Panc1 (cell line): ENCODE measurements at regions not wholly inside any gene's neighbourhood (a gene's known extent, or its start where the extent isn't known, plus 50 kb on each side); places are given as distances from the start of the nearest gene placed in this dataset.

Source experiments
- ATAC-seq: fragments of 200-7000 bp; cut with Tn5 transposase; 2 replicates; pipeline ENCODE4 v1.9.1; 2020; ENCODE audit warnings: mild to moderate bottlenecking, moderate library complexity
- BruUV-seq: library from RNA; stranded (reverse); fragments of 400-500 nt; replicated peaks from 2 replicates; lab custom pipeline; 2021; lab: Mats Ljungman, UMichigan
- CTCF ChIA-PET: fragments of 300-600 bp; sonication (Branson Sonifier 250); formaldehyde crosslinking; loops from one replicate; lab custom pipeline; 2022; ENCODE audit warnings: antibody characterized with exemption; lab: Charles Lee
- POLR2A ChIA-PET: fragments of 300-600 bp; sonication (Branson Sonifier 250); formaldehyde crosslinking; loops from one replicate; lab custom pipeline; 2022; ENCODE audit warnings: antibody characterized with exemption; lab: Charles Lee
- DNase-seq: peaks from one replicate; pipeline ENCODE4 v3.0.0-alpha.2; 2010; ENCODE audit warnings: low read depth, low spot score
- H3K27ac ChIP-seq: 2 replicates; pipeline ENCODE4 v1.5.1; 2011; ENCODE audit warnings: mild to moderate bottlenecking, low read length, inconsistent platforms
- H3K27me3 ChIP-seq: fragments of 200-500 bp; sonication (Bioruptor generic); 2 replicates; pipeline ENCODE4 v1.6.0; 2014; ENCODE audit warnings: low read length, inconsistent platforms; ENCODE audit not compliant: control insufficient read depth, insufficient read depth
- H3K36me3 ChIP-seq: fragments of 200-500 bp; sonication (Bioruptor generic); 2 replicates; pipeline ENCODE4 v1.5.1; 2014; ENCODE audit warnings: inconsistent platforms, mild to moderate bottlenecking, low read length, moderate library complexity; ENCODE audit not compliant: control insufficient read depth, insufficient read depth
- H3K4me1 ChIP-seq: 2 replicates; pipeline ENCODE4 v1.5.1; 2011; ENCODE audit warnings: inconsistent platforms, mild to moderate bottlenecking, low read length, moderate library complexity; ENCODE audit not compliant: control insufficient read depth, insufficient read depth
- H3K4me3 ChIP-seq, 2 experiments: 2 replicates each; pipeline ENCODE4 v1.5.1; 2011 to 2012; ENCODE audit warnings: low read depth in 2 of 2, low read length in 2 of 2, mild to moderate bottlenecking in 2 of 2, inconsistent platforms in 1 of 2, moderate library complexity in 1 of 2
- H3K9me3 ChIP-seq: fragments of 200-500 bp; sonication (Bioruptor generic); 2 replicates; pipeline ENCODE4 v1.5.1; 2014; ENCODE audit warnings: low read depth, mild to moderate bottlenecking, inconsistent platforms, low read length, moderate library complexity; ENCODE audit not compliant: control insufficient read depth, insufficient read depth
- CTCF ChIP-seq: fragments of 450-650 bp; IDR thresholded peaks from 2 replicates; pipeline ENCODE4 v1.5.1; 2017; ENCODE audit warnings: mild to moderate bottlenecking
- POLR2AphosphoS5 ChIP-seq: IDR thresholded peaks from 2 replicates; pipeline ENCODE4 v1.6.1; 2012; ENCODE audit warnings: mild to moderate bottlenecking, low read depth, low read length, moderate library complexity
- REST ChIP-seq, 2 experiments: IDR thresholded peaks; 2 replicates each; pipeline ENCODE4 v1.6.1; 2011 to 2012; ENCODE audit warnings: low read depth in 2 of 2, control low read depth in 1 of 2, low read length in 1 of 2, mild to moderate bottlenecking in 1 of 2, moderate library complexity in 1 of 2; ENCODE audit not compliant: insufficient read depth in 1 of 2
- SIN3A ChIP-seq: IDR thresholded peaks from 2 replicates; pipeline ENCODE4 v1.6.1; 2012; ENCODE audit warnings: low read depth, mild to moderate bottlenecking, low read length, moderate library complexity, borderline replicate concordance; ENCODE audit not compliant: insufficient read depth
- TCF7L2 ChIP-seq: IDR thresholded peaks from 2 replicates; pipeline ENCODE4 v1.6.1; 2011; ENCODE audit warnings: mild to moderate bottlenecking, low read depth, low read length, inconsistent platforms
- in situ Hi-C: cut with HindIII; loops from 2 replicates; pipeline ENCODE4 v1.10.0; 2016; ENCODE audit warnings: low sequenced_read_pairs, low pct_unique_long_range_greater_than_20kb
- intact Hi-C: fragments of 100-400 bp; cut with micrococcal nuclease; formaldehyde crosslinking; loops from one replicate; pipeline ENCODE4 v1.10.0; 2022; ENCODE audit not compliant: unreplicated experiment

- no peaks in the 10 kb centered on the region for H3K36me3 ChIP-seq
- TF ChIP-seq TCF7L2 (no peak), SIN3A (no peak), REST (IDR thresholded peaks at IDR 0.05; ENCODE audit: insufficient read depth in 1 of 2, low read depth in 2 of 2, low read length in 1 of 2) (no peak), CTCF (no peak), POLR2AphosphoS5 (no peak)
- no peaks in the 10 kb centered on the region for H3K9me3 ChIP-seq
- intact Hi-C loops: no loop called here
- ChIA-PET CTCF (no interaction called here), POLR2A (no interaction called here)
- BruUV-seq: no TSS peak
- no peaks in the 10 kb centered on the region for H3K4me1 ChIP-seq
- H3K27me3 ChIP-seq: no peaks in the 10 kb centered on the region
- no peak for DNase-seq
- H3K27ac ChIP-seq: no peak overlapping the region
- H3K4me3 ChIP-seq: no peak overlapping the region
- ATAC-seq: no peak
- in situ Hi-C loops: no loop called here
These were observed 779.8 kb downstream of the RNF144A start for GRCh38 chr2:7697052-7697451.

GRCh38 chr2:7701791-7702190 is 784.6 kb downstream of the RNF144A start:
- TF ChIP-seq POLR2AphosphoS5: no peak
- no peak for TF ChIP-seq REST (IDR thresholded peaks at IDR 0.05; ENCODE audit: insufficient read depth in 1 of 2, low read depth in 2 of 2, low read length in 1 of 2)
- no peak for TF ChIP-seq TCF7L2
- TF ChIP-seq SIN3A: no peak
- no peak for TF ChIP-seq CTCF
- intact Hi-C loops: no loop called here
- no peaks in the 10 kb centered on the region for H3K36me3 ChIP-seq
- ATAC-seq (no peak), DNase-seq (no peak)
- no peaks in the 10 kb centered on the region for H3K9me3 ChIP-seq
- H3K27ac ChIP-seq: no peak overlapping the region
- BruUV-seq: no TSS peak
- ChIA-PET CTCF (no interaction called here), POLR2A (no interaction called here)
- in situ Hi-C loops: no loop called here
- no peak overlapping the region for H3K4me3 ChIP-seq
- H3K27me3 ChIP-seq: no peaks in the 10 kb centered on the region
- H3K4me1 ChIP-seq: no peaks in the 10 kb centered on the region
